Middle frontal gyrus (tissue), 1 donor: ENCODE measurements at regions not wholly inside any gene's neighbourhood (a gene's known extent, or its start where the extent isn't known, plus 50 kb on each side); places are given as distances from the start of the nearest gene placed in this dataset.
"Not testable (repeated sequence)": the region's sequence is repeated elsewhere in the genome, so short reads cannot be mapped to it uniquely, and the experiment has no call there.

Experiments
- DNase-seq: peaks from one replicate; pipeline ENCODE4 v3.0.0-alpha.2; 2015; ENCODE audit warnings: low spot score; ENCODE audit errors: extremely low spot score

GRCh38 chr1:60863131-60863530, 219.2 kb upstream of the NFIA start:
- no peak for DNase-seq

DNA sequence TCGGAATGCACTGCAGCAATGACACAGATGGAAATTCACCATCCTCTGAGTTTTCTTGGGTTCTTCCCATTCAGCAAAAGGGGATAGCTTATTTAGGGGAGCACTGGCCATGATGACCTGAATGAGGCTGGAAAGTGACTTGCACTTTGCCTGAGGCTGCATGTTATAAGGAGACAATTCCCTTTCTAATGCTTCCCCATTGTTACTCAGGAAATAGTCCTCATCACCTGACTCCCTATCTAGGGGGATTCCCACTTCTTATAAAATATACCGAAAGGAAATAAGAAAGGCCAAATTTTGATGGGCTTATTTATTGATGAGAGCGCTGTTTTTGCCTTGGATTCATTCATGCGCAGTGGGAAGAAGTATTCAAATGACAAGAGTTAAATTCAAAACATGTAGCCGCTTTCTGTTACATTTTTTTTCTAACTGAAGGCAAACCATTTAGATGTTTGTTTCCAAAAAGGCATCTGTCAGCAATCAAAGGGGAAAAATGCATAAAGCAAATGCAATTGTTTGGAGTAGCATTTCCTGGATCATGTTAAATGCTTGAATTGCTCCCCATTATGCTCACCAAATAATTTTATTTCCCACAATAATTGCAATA, 220.3 kb upstream of the NFIA start:
- no peak for DNase-seq

- DNase-seq: no peak
Measured at GRCh38 chr1:60859111-60859510, 223.2 kb upstream of the NFIA start.

GRCh38 chr1:60857851-60858250, 224.5 kb upstream of the NFIA start:
- DNase-seq: no peak

GRCh38 chr1:60850084-60850483, 232.3 kb upstream of the NFIA start:
- DNase-seq: no peak

- DNase-seq: no peak
Measured at GRCh38 chr1:60849401-60849800, 233.0 kb upstream of the NFIA start.

DNA sequence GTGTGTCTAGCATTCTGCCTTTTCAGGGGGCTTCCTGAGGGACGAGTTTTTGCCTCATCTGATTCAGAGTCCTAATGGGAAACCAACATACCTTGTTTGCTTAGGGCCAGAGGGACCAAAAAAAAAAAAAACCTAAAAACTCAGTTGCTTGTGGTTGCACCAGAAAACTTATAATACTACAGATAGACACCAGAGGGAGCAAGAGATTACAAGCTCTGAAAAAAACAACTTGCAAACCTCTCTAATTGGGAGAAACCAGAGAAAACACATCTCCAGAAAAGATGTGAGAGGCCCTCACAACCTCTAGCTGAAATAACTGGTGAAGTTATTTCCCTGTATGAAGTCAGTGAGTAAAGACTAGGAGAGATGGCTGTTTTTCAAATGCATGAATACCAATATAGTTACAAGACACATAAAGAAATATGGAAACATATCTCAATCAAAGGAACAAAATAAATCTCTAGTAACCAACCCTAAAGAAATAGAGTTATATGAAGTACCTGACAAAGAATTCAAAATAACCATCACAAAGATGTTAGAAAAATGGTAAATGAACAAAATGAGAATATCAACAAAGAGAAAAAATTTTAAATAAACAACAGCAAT, 233.7 kb upstream of the NFIA start:
- DNase-seq: no peak

- DNase-seq: no peak
Measured at GRCh38 chr1:60847855-60848582, 234.3 kb upstream of the NFIA start.

DNA sequence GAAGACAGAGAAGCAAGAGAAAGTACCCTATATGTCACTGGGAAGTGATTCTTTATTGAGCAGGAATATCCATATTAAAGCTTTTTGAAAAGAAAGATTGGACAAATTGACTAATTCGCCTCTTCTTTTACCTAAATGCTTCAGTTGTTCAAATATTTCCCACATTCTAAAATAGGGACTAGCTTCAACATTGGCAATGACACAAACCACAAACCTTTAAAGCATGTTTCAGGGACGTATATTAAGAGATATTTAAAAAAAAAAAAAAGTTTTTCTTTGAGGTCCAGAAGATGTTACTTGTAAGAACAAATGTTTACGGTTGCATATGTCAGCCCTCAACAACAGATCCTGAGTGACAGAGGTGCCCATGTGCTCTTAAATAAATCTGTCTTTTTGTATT, 235.0 kb upstream of the NFIA start:
- DNase-seq: no peak

- DNase-seq: not testable (repeated sequence)
Measured at GRCh38 chr1:60845659-60846058, 236.7 kb upstream of the NFIA start.

DNA sequence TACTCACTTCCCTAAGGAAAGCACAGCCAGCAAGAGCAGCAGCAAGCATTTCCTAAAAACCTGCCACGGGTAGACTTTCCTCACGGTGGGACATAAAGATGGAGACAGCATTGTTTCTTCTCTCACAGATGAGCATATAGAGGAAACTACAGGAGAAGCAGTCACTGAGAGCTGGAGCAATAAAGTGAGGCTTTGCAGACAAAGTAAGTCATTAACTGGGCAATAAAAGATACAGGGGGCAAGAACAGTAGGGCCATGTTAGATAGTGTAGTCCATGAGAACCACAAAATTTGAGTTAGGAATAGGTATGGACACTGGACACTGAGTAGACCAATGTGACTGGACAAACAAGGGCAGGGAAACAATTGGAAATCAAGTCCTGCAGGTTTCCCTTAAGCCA, 240.1 kb upstream of the NFIA start:
- no peak for DNase-seq

GRCh38 chr1:60841116-60842046, 241.0 kb upstream of the NFIA start:
- no peak for DNase-seq

- DNase-seq: not testable (repeated sequence)
Measured at GRCh38 chr1:60840476-60840875, 241.9 kb upstream of the NFIA start.

- DNase-seq: no peak
Measured at GRCh38 chr1:60835649-60836048, 246.7 kb upstream of the NFIA start.

DNA sequence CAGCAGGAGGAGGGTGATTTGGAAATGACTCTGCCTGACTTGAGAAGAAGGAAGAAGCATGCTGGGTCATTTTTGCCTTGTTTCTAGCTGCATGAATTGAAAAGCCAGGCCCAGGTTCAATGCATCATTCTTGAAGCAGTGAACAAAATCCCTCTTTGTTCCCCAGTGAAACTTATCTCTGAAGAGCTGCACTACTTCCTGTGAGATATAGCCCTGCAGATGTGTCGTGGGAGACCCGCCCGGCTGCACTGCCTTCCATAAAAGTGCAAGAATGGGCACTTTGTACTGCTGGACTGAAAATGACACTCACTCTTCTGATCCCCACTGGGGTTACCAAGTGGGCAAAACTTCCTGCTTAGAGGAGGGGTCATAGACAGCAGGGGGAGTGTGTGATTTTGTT, 249.2 kb upstream of the NFIA start:
- no peak for DNase-seq

DNA sequence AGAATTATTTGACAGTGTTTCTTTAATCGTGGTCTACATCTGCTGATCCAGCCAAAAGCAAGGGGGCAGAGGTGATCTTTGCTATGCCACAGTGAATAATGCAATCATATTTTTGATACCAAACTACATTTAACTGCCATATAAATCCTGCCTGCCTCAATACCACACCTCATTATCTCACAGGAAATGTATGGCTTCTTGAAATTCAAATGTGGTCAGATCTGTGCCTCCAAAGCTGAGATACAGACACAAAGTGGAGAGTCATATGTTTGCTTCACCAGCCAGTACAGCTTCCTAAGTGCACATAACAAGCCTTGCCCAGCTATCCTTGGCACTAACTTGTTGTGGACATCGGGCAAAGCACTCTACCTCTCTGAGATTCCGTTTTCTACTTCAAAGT, 250.0 kb upstream of the NFIA start:
- no peak for DNase-seq

GRCh38 chr1:60831780-60832179, 250.6 kb upstream of the NFIA start:
- DNase-seq: no peak

GRCh38 chr1:60828944-60829343, 253.4 kb upstream of the NFIA start:
- no peak for DNase-seq

DNA sequence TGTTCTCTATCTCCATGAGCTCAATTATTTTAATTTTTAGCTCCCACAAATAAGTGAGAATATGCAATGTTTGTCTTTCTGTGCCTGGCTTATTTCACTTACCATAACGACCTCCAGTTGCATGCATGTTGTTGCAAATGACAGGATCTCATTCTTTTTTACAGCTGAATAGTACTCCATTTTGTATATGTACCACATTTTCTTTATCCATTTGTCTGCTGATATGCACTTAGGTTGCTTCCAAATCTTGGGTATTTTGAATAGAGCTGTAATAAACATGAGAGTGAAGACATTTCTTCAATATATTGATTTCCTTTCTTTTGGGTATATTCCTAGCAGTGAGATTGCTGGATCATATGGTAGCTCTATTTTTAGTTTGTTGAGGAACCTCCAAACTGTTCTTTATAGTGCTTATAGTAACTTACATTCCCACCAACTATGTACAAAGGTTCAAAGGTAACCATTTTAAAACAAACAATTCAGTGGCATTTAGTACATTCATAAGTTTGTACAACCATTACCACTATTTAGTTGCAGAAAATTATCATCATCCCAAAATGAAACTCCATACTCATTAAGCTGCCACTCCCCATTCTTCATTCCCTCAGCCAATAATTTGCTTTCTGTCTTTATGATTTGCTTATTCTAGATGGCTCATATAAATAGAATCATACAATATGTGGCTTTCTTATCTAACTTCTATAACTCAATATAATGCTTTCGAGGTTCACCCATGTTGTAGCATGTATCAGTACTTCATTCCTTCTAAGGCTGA, 255.9 kb upstream of the NFIA start:
- no peak for DNase-seq

GRCh38 chr1:60825593-60825992, 256.8 kb upstream of the NFIA start:
- no peak for DNase-seq

DNA sequence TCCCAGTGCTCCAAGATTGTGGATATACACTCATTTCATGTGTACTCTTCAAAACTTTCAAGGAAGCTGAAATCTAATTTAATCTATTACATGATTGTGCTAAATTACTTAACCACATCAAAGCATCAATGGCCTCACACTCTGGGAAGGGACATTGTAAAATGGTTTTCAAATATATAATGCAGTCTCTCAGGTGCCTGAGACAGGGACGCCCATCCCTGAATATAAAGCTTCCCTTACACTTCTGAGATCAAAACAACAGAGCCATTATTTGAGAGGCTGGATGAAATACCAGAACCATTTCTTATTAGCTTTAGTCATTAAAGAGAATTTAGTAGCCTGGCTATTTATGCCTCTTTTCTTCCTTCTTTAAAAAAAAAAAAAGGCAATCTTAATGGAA, 259.2 kb upstream of the NFIA start:
- DNase-seq: no peak
